ENCODE measurements at regions not wholly inside any gene's neighbourhood (a gene's known extent, or its start where the extent isn't known, plus 50 kb on each side); places are given as distances from the start of the nearest gene placed in this dataset.

DNA sequence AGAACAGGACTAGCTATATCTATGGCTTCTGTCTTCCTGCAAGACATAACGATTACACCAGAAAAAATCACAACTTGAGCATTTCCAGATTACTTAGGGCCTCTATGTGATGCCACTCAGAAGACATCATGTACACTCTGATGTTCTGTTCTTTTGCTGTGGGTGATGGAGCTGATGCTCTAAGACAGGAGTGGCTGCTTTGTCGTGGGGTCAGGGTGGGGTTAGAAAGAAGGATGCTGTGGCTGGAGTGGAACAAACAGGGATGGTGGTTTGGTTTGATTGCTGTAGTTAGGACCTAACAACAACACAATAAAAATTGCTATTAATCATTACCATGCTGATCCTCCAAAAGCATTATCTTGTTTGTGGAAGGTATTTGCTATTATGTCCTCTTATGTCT is 120.3 kb upstream of the ARHGAP20 start:
- no peak for DNase-seq (ENCODE audit: low spot score in 2 of 2)
- H3K36me3 ChIP-seq: no peaks in the 10 kb centered on the region
- 85% methylated on average over 2 of the region's 2 CpGs for WGBS
- H3K27ac ChIP-seq: no peak overlapping the region
- H3K4me1 ChIP-seq: no peaks in the 10 kb centered on the region
- no peak for TF ChIP-seq EP300 (IDR thresholded peaks at IDR 0.05)
- TF ChIP-seq POLR2A (IDR thresholded peaks at IDR 0.05): no peak
- TF ChIP-seq CTCF (IDR thresholded peaks at IDR 0.05): no peak
- no peak for TF ChIP-seq POLR2AphosphoS5 (IDR thresholded peaks at IDR 0.05)
- H3K9me3 ChIP-seq: no peaks in the 10 kb centered on the region
- no peaks in the 10 kb centered on the region for H3K27me3 ChIP-seq
- H3K4me3 ChIP-seq: no peak overlapping the region

- Histone ChIP-seq H3K9me3 (no peaks in the 10 kb centered on the region), H3K36me3 (no peaks in the 10 kb centered on the region), H3K4me3 (no peak overlapping the region), H3K27me3 (no peaks in the 10 kb centered on the region), H3K4me1 (no peaks in the 10 kb centered on the region), H3K27ac (no peak overlapping the region)
- 92% methylated on average over 2 of the region's 2 CpGs for WGBS
- TF ChIP-seq POLR2A (IDR thresholded peaks at IDR 0.05): no peak
- TF ChIP-seq CTCF (IDR thresholded peaks at IDR 0.05): no peak
- no peak for TF ChIP-seq EP300 (IDR thresholded peaks at IDR 0.05)
- no peak for TF ChIP-seq POLR2AphosphoS5 (IDR thresholded peaks at IDR 0.05)
- no peak for DNase-seq (ENCODE audit: low spot score in 2 of 2)
These were observed 119.8 kb upstream of the ARHGAP20 start for GRCh38 chr11:110832080-110832479.

DNA sequence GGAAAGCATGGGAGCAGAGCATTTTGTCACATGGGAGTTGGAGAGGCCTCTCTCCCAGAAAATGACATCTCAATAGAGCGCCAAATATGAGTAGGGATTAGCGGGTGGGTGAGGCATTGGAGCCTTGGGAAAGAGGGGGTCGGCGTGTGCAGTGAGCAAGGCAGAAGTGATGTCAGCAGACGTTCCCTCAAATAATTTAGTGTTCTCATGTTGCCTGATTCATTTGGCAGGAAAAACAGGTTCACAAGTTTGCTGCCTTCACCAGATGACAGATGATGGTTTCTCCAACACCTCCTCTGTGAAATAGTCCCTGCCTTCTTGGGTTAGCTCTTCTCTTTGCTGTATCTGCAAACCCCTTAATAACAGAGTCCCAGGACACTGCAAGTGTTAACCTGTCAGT is 118.5 kb upstream of the ARHGAP20 start:
- H3K27me3 ChIP-seq: no peaks in the 10 kb centered on the region
- no peak for TF ChIP-seq CTCF (IDR thresholded peaks at IDR 0.05)
- no peak for DNase-seq (ENCODE audit: low spot score in 2 of 2)
- H3K27ac ChIP-seq: no peak overlapping the region
- H3K36me3 ChIP-seq: no peaks in the 10 kb centered on the region
- 73% methylated on average over 5 of the region's 5 CpGs for WGBS
- H3K4me3 ChIP-seq: no peak overlapping the region
- H3K9me3 ChIP-seq: no peaks in the 10 kb centered on the region
- H3K4me1 ChIP-seq: no peaks in the 10 kb centered on the region

GRCh38 chr11:110830344-110830743 is 118.1 kb upstream of the ARHGAP20 start:
- H3K4me3 ChIP-seq: no peak overlapping the region
- TF ChIP-seq POLR2A (IDR thresholded peaks at IDR 0.05) (no peak), EP300 (IDR thresholded peaks at IDR 0.05) (no peak)
- no peaks in the 10 kb centered on the region for H3K9me3 ChIP-seq
- DNase-seq (ENCODE audit: low spot score in 2 of 2): no peak
- no peaks in the 10 kb centered on the region for H3K27me3 ChIP-seq
- H3K27ac ChIP-seq: no peak overlapping the region
- 81% methylated on average over 7 of the region's 7 CpGs for WGBS
- no peaks in the 10 kb centered on the region for H3K36me3 ChIP-seq
- no peaks in the 10 kb centered on the region for H3K4me1 ChIP-seq

- Histone ChIP-seq H3K4me1 (no peaks in the 10 kb centered on the region), H3K36me3 (no peaks in the 10 kb centered on the region)
These were observed 117.6 kb upstream of the ARHGAP20 start for GRCh38 chr11:110829873-110830272.

GRCh38 chr11:110828086-110828485 is 115.8 kb upstream of the ARHGAP20 start:
- H3K27me3 ChIP-seq: no peaks in the 10 kb centered on the region
- no peak overlapping the region for H3K27ac ChIP-seq
- no peak for DNase-seq (ENCODE audit: low spot score in 2 of 2)
- TF ChIP-seq POLR2AphosphoS5 (IDR thresholded peaks at IDR 0.05): no peak
- no peak for TF ChIP-seq EP300 (IDR thresholded peaks at IDR 0.05)
- no peak for TF ChIP-seq POLR2A (IDR thresholded peaks at IDR 0.05)
- no peak for TF ChIP-seq CTCF (IDR thresholded peaks at IDR 0.05)
- H3K4me1 ChIP-seq: no peaks in the 10 kb centered on the region
- WGBS: 33% methylated on average over 1 of the region's 1 CpG
- no peak overlapping the region for H3K4me3 ChIP-seq
- no peaks in the 10 kb centered on the region for H3K9me3 ChIP-seq
- no peaks in the 10 kb centered on the region for H3K36me3 ChIP-seq

More at GRCh38 chr11:110829873-110830272, 117.6 kb upstream of the ARHGAP20 start:
- H3K9me3 ChIP-seq: no peaks in the 10 kb centered on the region
- H3K4me3 ChIP-seq: no peak overlapping the region
- H3K27me3 ChIP-seq: no peaks in the 10 kb centered on the region
- TF ChIP-seq POLR2A (IDR thresholded peaks at IDR 0.05): no peak
- H3K27ac ChIP-seq: no peak overlapping the region
- no peak for DNase-seq (ENCODE audit: low spot score in 2 of 2)

All from suprapubic skin (tissue), 4 donors.